ENCODE measurements at regions not wholly inside any gene's neighbourhood (a gene's known extent, or its start where the extent isn't known, plus 50 kb on each side); places are given as distances from the start of the nearest gene placed in this dataset.

GRCh38 chr1:83103341-83103740 is 895.6 kb downstream of the TTLL7 start:
- H3K27ac ChIP-seq (ENCODE audit: insufficient read depth, low read length), result no peak overlapping the region
- no peak overlapping the region for H2AK9ac ChIP-seq (replicated peaks; ENCODE audit: low read depth, low read length, poor library complexity)
- ATAC-seq (ENCODE audit: low read depth) (no peak), DNase-seq (no peak)
- H4K5ac ChIP-seq (ENCODE audit: low read depth, low read length), result no peak overlapping the region
- no peak overlapping the region for H3K4me3 ChIP-seq (ENCODE audit: insufficient read depth, low read depth, low read length)
- no peak overlapping the region for H3K4ac ChIP-seq (ENCODE audit: low read depth, low read length)
- dilution Hi-C loops (cut with HindIII; ENCODE audit: low sequenced_read_pairs, unreplicated experiment) (no loop called here), intact Hi-C loops (cut with micrococcal nuclease) (no loop called here), in situ Hi-C loops (cut with MboI; ENCODE audit: low sequenced_read_pairs) (no loop called here)
- H4K20me1 ChIP-seq (ENCODE audit: insufficient read depth, low read length), result no peaks in the 10 kb centered on the region
- H3K4me2 ChIP-seq (ENCODE audit: low read depth, low read length), result no peak overlapping the region
- H2BK20ac ChIP-seq (ENCODE audit: low read depth, low read length), result no peak overlapping the region
- H2AFZ ChIP-seq (replicated peaks; ENCODE audit: low read length, poor library complexity), result no peak overlapping the region
- H3K36me3 ChIP-seq (ENCODE audit: control insufficient read depth, insufficient read depth, low read length), result no peaks in the 10 kb centered on the region
- no peak overlapping the region for H4K91ac ChIP-seq (ENCODE audit: insufficient read depth, low read depth, low read length)
- no peaks in the 10 kb centered on the region for H3K9me1 ChIP-seq (ENCODE audit: insufficient read depth, low read length)
- H3K9me3 ChIP-seq (ENCODE audit: control insufficient read depth, insufficient read depth, low read length), result peaks cover 3% of the 10 kb centered on the region; the same call in 1 of the 2 replicates
- CTCF ChIA-PET, result no interaction called here
- H3K4me1 ChIP-seq (ENCODE audit: control insufficient read depth, insufficient read depth, low read length), result no peaks in the 10 kb centered on the region
- H2BK15ac ChIP-seq (ENCODE audit: low read depth, low read length), result no peak overlapping the region
- no peak overlapping the region for H3K9ac ChIP-seq (ENCODE audit: low read depth, low read length)
- TF ChIP-seq CEBPB (IDR thresholded peaks at IDR 0.05; ENCODE audit: low read depth, low read length) (no peak), RFX5 (IDR thresholded peaks at IDR 0.05; ENCODE audit: low read depth, low read length) (no peak), RAD21 (IDR thresholded peaks at IDR 0.05; ENCODE audit: low read length) (no peak), ELK1 (IDR thresholded peaks at IDR 0.05; ENCODE audit: borderline replicate concordance, low read depth, low read length) (no peak), BHLHE40 (IDR thresholded peaks at IDR 0.05; ENCODE audit: low read depth, low read length) (no peak), SMC3 (IDR thresholded peaks at IDR 0.05; ENCODE audit: low read depth, low read length) (no peak), RCOR1 (IDR thresholded peaks at IDR 0.05; ENCODE audit: insufficient replicate concordance, low read length) (no peak), NFE2L2 (IDR thresholded peaks at IDR 0.05; ENCODE audit: low read depth, low read length) (no peak), CHD1 (IDR thresholded peaks at IDR 0.05; ENCODE audit: low read depth, low read length) (no peak), CTCF (conservative IDR thresholded peaks at IDR 0.05; ENCODE audit: low read depth, low read length) (no peak), MXI1 (IDR thresholded peaks at IDR 0.05; ENCODE audit: borderline replicate concordance, low read depth, low read length) (no peak), POLR2A (IDR thresholded peaks at IDR 0.05; ENCODE audit: low read depth, low read length) (no peak), FOS (IDR thresholded peaks at IDR 0.05; ENCODE audit: low read depth, low read length) (no peak), USF2 (IDR thresholded peaks at IDR 0.05; ENCODE audit: low read depth, low read length) (no peak), MAZ (IDR thresholded peaks at IDR 0.05; ENCODE audit: borderline replicate concordance, low read depth, low read length) (no peak), MAFK (IDR thresholded peaks at IDR 0.05; ENCODE audit: low read depth, low read length) (no peak)
- no peak overlapping the region for H2BK5ac ChIP-seq (ENCODE audit: low read depth, low read length, poor library complexity, severe bottlenecking)
- H3K23ac ChIP-seq (ENCODE audit: low read depth, low read length), result no peak overlapping the region
- H4K8ac ChIP-seq (ENCODE audit: low read depth in 2 of 2, low read length in 2 of 2), result no peak overlapping the region
- H3K27me3 ChIP-seq (ENCODE audit: control insufficient read depth, insufficient read depth, low read length), result no peaks in the 10 kb centered on the region
- H3K56ac ChIP-seq (ENCODE audit: extremely low read depth, insufficient read depth, low read length), result no peak overlapping the region
- POLR2A ChIA-PET (ENCODE audit: unreplicated experiment), result no interaction called here
- BruUV-seq (replicated peaks), result no TSS peak
- H3K18ac ChIP-seq (ENCODE audit: low read depth, low read length), result no peak overlapping the region
- H3K79me1 ChIP-seq (ENCODE audit: low read depth in 1 of 2, low read length in 2 of 2), result no peaks in the 10 kb centered on the region
- no peak overlapping the region for H3K14ac ChIP-seq (replicated peaks; ENCODE audit: low read depth, low read length)
- 0% methylated on average over 1 of the region's 2 CpGs; no CpG with 5 or more reads in 1 of the 2 experiments for WGBS, 2 experiments (ENCODE audit: extremely low coverage in 2 of 2, insufficient read length in 1 of 2)
- H2AK5ac ChIP-seq (ENCODE audit: low read depth, low read length), result no peak overlapping the region
- H2BK120ac ChIP-seq (ENCODE audit: low read depth, low read length), result no peak overlapping the region
